KOPT-K1 (cell line): ENCODE measurements at regions not wholly inside any gene's neighbourhood (a gene's known extent, or its start where the extent isn't known, plus 50 kb on each side); places are given as distances from the start of the nearest gene placed in this dataset.

ENCODE experiments used
- H3K27ac ChIP-seq: fragments of 200-600 bp; sonication (generic); 2 replicates; pipeline ENCODE4 v1.5.1; 2016; ENCODE audit warnings: antibody characterized with exemption, mild to moderate bottlenecking, low read depth, low read length; ENCODE audit not compliant: poor library complexity, severe bottlenecking
- H3K36me3 ChIP-seq: fragments of 200-600 bp; sonication (generic); 2 replicates; pipeline ENCODE4 v1.5.1; 2017; ENCODE audit warnings: antibody characterized with exemption, mild to moderate bottlenecking, low read length, moderate library complexity; ENCODE audit not compliant: insufficient read depth
- H3K9me3 ChIP-seq: fragments of 200-600 bp; sonication (generic); 2 replicates; pipeline ENCODE4 v1.5.1; 2017; ENCODE audit warnings: antibody characterized with exemption, low read length, mild to moderate bottlenecking; ENCODE audit not compliant: insufficient read depth, poor library complexity, severe bottlenecking

DNA sequence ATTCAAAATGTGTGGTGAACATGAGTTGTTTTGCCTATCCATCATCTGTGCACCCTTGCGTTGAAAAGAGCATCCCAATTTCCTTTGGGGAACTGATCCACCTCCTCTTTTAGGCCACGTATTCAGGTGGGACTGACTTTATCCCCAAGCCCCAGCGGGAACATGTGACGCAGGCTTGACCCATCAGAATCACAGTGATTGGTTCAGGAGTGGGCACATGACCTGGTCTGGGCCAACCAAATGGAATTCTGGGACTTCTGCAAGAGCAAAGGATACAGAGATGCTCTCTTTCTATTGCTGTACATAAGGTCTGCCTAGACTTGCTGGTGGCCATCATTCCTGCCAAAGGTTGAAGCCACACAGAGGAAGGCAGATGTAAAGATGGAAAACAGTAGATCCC is 158.9 kb downstream of the IRX5 start:
- H3K36me3 ChIP-seq = no peaks in the 10 kb centered on the region
- H3K9me3 ChIP-seq = no peaks in the 10 kb centered on the region

DNA sequence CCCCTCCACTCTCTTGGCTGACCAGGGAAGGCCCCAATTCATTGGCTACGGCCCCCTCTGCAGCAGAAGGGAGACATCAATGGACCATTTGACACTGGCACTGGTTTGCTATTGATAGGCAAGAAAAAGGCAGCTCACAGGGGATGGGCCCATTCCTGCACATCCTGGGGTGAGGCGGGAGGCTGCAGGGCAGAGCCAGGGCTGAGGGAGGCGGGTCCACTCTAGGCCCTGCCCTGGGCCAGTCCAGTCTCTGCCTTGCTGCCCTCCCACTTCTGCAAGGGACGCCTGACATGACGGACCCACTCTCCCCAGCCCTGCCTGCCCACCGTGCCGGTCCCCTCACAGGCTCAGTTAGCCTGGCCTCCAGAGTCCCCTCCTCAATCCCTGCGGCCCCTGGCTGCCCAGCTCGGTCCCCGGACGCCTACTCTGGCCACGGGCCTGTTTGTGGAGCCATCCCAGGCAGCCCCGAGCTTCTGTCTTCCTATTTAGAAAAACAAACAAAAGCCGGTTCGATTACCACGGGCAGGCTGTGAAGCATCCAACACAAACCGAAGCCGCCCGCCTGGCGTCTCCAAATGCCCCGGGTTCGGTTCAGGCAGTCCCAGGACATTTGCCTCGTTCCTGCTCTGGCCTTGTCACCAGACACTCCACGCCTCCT is 160.7 kb downstream of the IRX5 start:
- Histone ChIP-seq H3K36me3 (no peaks in the 10 kb centered on the region), H3K27ac (no peak overlapping the region), H3K9me3 (no peaks in the 10 kb centered on the region)

More for the DNA sequence above, 158.9 kb downstream of the IRX5 start:
- H3K27ac ChIP-seq = no peak overlapping the region

DNA sequence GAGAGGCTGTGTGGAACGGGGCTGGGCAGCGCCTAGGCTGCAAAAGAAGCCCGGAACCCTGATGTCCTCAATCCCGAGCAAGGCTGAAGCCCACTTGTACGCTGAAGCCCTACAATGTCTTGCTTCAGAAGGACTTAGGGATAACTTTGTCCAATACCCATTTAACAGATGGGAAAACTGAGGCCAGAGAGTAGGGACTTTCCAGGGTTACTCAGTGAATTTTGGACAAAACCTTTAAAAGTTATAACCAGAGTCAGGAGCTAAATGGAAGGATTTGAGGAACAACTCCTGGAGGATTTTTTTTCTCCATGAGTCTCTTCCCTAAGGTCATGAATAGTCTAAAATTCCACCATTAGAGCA is 161.2 kb downstream of the IRX5 start:
- Histone ChIP-seq H3K36me3 (no peaks in the 10 kb centered on the region), H3K9me3 (no peaks in the 10 kb centered on the region), H3K27ac (no peak overlapping the region)

DNA sequence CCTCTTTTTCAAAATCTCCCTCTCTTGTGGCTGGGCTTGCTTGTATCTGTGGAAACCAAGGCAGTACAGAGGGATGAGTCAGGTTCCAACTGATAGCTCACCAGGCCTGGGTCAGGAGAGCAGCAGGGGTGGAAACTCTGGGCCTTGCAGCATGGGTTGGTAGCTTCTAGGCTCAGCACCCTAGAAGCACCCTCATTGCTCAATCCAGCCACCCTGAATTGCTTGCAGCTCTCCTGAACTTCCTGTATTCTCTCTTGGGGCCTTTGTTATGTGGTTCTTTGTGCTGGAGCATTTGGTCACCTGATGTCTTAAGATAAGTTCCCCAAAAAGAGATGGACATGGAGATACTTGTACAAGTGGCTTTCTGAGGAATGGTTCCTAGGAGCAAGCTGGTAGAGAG is 169.4 kb downstream of the IRX5 start:
- Histone ChIP-seq H3K27ac (no peak overlapping the region), H3K9me3 (peaks cover 8% of the 10 kb centered on the region), H3K36me3 (no peaks in the 10 kb centered on the region)

DNA sequence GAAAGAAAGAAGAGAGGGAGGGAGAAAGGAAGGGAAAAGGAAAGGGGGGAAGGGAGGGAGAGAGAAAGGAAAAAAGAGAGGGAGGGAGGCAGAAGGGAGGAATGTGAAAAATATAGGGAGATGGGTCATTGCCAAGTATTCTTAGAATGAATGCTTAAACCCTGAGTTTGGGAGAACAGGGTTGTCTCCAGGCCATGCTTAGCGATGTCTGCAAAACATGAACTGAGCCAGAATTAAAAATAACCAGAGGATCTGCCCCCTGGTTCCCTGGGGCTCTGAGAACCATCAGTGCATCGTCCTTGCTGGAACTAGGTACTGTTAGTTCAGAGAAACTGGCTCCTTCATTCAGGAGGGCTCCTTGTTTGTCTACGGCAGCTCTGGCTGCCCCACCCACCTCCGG is 170.4 kb downstream of the IRX5 start:
- Histone ChIP-seq H3K36me3 (no peaks in the 10 kb centered on the region), H3K9me3 (peaks cover 8% of the 10 kb centered on the region), H3K27ac (no peak overlapping the region)

DNA sequence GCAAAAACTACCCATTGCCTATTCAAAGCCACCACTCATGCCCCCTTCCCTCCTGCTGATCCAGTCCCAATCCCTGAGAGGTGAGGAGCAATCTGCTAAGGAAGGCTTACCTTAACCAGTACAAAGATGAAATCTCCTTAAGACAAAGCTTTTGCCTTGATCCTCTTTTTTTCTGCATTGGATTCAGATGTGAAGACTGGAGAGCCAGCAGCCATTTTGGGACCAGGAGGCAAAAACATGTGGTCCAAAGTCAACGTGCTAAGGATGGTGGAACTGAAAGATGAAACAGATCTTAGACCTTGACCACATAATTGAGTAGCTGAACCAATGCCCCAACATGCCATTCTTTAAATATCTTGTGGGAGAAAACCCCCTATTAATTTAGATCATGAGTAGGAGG is 171.4 kb downstream of the IRX5 start:
- Histone ChIP-seq H3K9me3 (peaks cover 8% of the 10 kb centered on the region), H3K36me3 (no peaks in the 10 kb centered on the region), H3K27ac (no peak overlapping the region)

DNA sequence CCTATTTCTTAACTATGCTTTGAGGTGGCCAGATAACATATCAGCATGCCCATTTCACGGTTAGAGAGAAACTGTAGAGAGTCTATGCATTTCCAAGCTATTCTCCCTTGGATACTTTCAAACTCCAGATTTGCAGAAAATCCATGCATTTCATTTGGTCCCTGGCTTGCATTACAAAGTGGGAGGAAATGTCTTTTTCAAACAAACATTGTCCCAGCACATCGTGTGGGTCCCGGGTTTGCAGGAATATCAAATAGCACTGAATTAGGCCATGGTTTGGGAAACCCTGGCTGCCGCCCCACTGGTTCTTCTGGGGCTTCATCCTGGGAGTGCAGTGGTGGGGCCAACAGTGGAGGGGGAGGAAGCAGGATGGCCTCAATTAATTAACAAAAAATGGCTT is 171.9 kb downstream of the IRX5 start:
- peaks cover 8% of the 10 kb centered on the region for H3K9me3 ChIP-seq
- H3K27ac ChIP-seq = no peak overlapping the region
- H3K36me3 ChIP-seq = no peaks in the 10 kb centered on the region

DNA sequence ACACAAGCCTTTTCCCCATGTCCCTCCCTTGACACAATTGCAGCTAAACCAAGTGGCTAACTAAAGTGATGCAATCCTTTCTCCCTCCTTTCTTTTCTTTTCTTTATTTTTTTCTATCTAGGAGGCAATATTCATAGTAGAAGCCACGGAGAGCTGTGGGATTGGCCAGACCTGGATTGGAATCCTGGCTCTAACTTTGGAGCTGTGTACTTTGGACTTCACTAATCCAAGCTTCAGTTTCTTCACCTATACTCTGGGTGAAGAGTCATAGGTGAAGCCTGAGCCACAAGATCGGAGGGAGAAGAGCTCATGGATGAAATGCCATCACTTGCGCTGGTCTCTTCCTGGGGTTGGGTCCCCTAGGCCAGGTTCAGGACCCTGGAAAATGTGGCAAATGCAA is 177.2 kb downstream of the IRX5 start:
- H3K9me3 ChIP-seq = no peaks in the 10 kb centered on the region
- no peak overlapping the region for H3K27ac ChIP-seq

DNA sequence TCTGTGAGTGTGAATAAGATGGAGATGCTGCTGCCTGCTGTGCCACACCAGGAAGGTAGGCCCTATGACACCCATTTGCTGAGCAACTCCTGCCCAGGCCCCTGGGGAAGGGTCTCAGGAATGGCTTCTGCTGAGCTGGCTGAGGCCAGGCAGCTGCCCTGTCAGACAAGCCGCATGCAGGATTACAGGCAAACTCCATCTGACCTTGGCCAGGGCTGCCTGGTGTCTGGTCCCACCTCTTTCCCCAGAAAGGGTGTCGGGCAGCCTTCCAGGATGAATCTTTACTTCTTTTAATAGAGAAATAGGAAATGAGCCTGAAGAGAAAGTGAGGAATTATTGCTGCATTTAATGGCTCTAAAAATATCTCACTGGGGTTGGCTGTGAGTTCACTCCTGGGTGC is 182.5 kb downstream of the IRX5 start:
- Histone ChIP-seq H3K27ac (no peak overlapping the region), H3K9me3 (no peaks in the 10 kb centered on the region)

More for the DNA sequence above, 177.2 kb downstream of the IRX5 start:
- H3K36me3 ChIP-seq = no peaks in the 10 kb centered on the region

DNA sequence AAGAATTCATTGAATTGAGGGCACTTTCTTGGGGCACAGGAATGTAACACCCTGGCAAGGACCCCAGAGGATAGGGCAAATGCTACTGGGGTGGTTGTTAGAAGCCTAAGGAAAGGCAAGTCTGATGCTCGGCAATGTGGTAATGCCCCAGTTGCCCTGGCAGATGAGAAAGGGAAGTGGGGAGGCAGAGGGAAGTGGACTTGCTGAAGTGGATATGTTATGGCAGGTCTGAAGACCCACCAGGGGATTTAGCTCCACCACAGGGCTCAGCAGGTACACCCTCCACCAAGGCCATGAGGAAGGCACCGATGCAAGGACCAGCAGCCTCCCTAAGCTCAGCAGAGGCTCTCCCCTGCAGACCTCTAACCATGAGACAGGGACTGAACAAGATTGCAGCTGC is 184.8 kb downstream of the IRX5 start:
- H3K36me3 ChIP-seq = no peaks in the 10 kb centered on the region
- H3K27ac ChIP-seq = no peak overlapping the region
- H3K9me3 ChIP-seq = no peaks in the 10 kb centered on the region

More for the DNA sequence above, 182.5 kb downstream of the IRX5 start:
- no peaks in the 10 kb centered on the region for H3K36me3 ChIP-seq

DNA sequence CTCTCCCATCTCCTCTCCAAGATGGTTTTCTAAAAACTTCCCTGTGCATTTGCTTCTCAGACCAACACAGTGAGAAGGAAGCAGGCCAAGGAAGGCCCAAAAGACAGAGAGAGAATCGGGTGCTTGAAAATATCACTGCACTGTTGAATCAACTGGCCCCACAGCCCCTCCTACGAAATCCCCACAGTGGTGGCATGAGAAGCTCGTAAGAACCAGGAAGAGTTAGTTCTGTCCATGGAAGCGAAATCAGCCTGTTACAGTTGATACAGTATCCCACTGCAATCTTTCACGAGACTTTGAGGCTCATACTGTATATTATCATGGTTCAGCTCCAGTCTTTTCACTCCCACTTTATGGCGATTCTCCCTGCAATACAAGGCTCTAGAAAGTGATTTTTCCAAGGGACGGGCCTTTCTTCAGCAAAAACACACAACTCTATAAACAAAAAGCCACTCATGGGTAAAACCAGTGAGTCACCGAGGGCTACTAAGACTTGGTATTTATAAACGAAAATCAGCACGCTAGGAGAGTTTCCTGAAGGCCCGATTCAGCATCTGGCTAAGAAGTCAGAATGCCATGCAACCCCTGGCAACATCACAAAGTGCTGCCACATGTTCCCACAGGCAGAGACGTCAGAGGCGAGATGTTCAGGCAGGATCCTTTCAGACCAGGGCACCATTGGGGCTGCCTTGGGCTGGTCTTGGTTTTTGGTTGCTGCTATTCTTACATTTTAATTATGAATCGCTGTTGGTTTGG is 185.7 kb downstream of the IRX5 start:
- H3K27ac ChIP-seq = no peak overlapping the region
- no peaks in the 10 kb centered on the region for H3K9me3 ChIP-seq

DNA sequence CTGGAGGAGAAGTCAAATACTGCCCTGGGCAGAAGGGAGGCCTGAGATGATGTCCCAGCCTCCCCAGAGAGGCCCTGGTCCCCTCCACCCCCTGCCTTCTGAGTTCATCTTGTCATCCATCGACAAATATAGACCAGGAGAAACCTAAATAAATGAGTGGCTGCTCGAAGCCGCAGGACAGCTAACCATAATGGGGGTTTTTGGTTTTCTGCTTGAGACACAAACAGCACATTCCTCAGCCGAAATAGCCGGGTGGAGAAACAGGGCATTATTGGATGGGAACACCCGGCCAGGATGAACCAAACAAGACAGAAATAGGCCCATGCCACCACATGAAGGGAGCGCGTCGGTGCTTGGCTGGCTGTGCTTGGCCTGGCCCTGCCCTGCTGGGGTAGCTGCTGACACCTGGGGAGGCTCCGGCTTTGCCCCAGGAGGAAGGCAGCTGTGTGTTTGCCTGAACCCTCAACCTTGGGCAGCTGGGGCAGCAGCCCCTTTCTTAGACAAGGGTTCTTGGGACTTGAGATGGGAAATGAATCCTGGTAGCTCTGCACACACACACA is 188.1 kb downstream of the IRX5 start:
- H3K36me3 ChIP-seq = no peaks in the 10 kb centered on the region
- H3K9me3 ChIP-seq = no peaks in the 10 kb centered on the region
- no peak overlapping the region for H3K27ac ChIP-seq

More for the DNA sequence above, 185.7 kb downstream of the IRX5 start:
- no peaks in the 10 kb centered on the region for H3K36me3 ChIP-seq

DNA sequence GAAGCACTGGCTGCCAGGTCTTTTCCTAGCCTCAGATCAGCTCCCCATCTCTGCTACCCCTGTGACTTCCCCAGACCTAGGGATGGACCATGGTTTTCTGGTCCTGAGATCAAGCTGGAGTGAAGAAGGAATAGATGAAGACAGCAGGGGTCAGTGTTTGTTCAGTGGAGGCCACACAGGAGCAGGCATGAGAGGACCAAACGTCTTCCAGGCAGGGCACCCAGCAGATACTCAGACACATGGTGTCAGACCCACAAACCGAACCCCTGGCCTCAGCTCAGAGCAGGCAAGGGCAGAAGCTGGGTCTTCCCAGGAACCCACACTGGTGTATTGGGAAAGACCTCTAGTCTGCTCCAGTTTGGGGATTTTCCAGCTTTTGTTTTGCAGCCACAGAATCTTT is 189.7 kb downstream of the IRX5 start:
- H3K9me3 ChIP-seq = no peaks in the 10 kb centered on the region
- no peaks in the 10 kb centered on the region for H3K36me3 ChIP-seq
- H3K27ac ChIP-seq = no peak overlapping the region

DNA sequence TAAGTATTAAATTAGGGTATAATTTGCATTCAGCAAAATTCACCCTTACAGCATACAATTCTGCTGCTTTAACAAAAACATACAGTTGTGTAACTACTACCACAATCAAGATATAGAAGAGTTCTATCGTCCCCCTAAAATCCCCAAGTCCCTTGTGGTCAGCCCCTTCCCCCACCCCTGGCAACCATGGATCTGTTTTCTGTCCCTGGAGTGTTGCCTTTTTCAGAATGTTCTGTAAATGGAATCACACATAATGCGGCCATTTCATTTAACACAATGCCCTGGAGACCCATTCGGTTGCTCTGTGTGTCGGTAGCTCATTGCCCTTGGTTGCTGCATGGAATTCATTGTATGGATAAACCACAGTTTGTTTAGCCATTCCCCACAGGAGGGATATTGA is 190.2 kb downstream of the IRX5 start:
- H3K36me3 ChIP-seq = no peaks in the 10 kb centered on the region
- no peaks in the 10 kb centered on the region for H3K9me3 ChIP-seq
- no peak overlapping the region for H3K27ac ChIP-seq

DNA sequence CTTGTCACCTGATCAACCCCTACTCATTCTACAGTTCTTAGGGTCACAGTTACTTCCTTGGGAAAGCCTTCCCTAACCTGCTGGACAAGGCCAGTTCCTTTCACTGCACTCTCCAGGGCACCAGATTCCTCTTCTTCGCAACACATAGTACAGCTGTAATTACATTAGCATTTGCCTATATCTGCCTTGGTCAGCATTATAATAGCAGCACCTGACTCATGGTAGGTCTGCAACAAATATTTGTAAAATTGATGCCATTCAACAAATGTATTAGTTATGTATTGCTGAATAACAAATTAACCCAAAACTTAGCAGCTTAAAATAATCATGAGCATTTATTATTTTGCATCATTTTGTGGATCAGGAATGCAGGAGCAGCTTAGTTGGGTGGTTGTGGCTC is 193.0 kb downstream of the IRX5 start:
- Histone ChIP-seq H3K9me3 (no peaks in the 10 kb centered on the region), H3K27ac (no peak overlapping the region), H3K36me3 (no peaks in the 10 kb centered on the region)
